Parathyroid adenoma (tissue), 2 donors: ENCODE measurements at regions not wholly inside any gene's neighbourhood (a gene's known extent, or its start where the extent isn't known, plus 50 kb on each side); places are given as distances from the start of the nearest gene placed in this dataset.

ENCODE experiments used
- H2AFZ ChIP-seq: fragments of 300-600 bp; sonication (generic); one replicate; pipeline ENCODE4 v1.7.0; 2017; ENCODE audit warnings: antibody characterized with exemption, mild to moderate bottlenecking
- H3K27ac ChIP-seq: fragments of 300-600 bp; sonication (generic); one replicate; pipeline ENCODE4 v1.7.0; 2017
- H3K27me3 ChIP-seq: fragments of 300-600 bp; sonication (generic); one replicate; pipeline ENCODE4 v1.7.0; 2017; ENCODE audit warnings: low read length; ENCODE audit not compliant: control insufficient read depth, insufficient read depth
- H3K36me3 ChIP-seq: fragments of 300-600 bp; sonication (generic); one replicate; pipeline ENCODE4 v1.7.0; 2017; ENCODE audit warnings: low read length; ENCODE audit not compliant: control insufficient read depth, insufficient read depth
- H3K4me1 ChIP-seq: fragments of 300-600 bp; sonication (generic); one replicate; pipeline ENCODE4 v1.7.0; 2017; ENCODE audit warnings: control low read depth
- H3K4me2 ChIP-seq: fragments of 300-600 bp; sonication (generic); one replicate; pipeline ENCODE4 v1.7.0; 2017; ENCODE audit warnings: low read length
- H3K4me3 ChIP-seq: fragments of 300-600 bp; sonication (generic); one replicate; pipeline ENCODE4 v1.7.0; 2017; ENCODE audit warnings: low read depth, low read length
- H3K79me2 ChIP-seq: fragments of 300-600 bp; sonication (generic); one replicate; pipeline ENCODE4 v1.7.0; 2017; ENCODE audit warnings: control low read depth
- H3K9ac ChIP-seq: fragments of 300-600 bp; sonication (generic); one replicate; pipeline ENCODE4 v1.7.0; 2017; ENCODE audit warnings: mild to moderate bottlenecking
- H3K9me3 ChIP-seq: fragments of 300-600 bp; sonication (generic); one replicate; pipeline ENCODE4 v1.7.0; 2017; ENCODE audit warnings: low read length; ENCODE audit not compliant: control insufficient read depth
- CTCF ChIP-seq: fragments of 300-600 bp; sonication (generic); IDR thresholded peaks from one replicate; pipeline ENCODE4 v1.7.0; 2017; ENCODE audit warnings: antibody characterized with exemption, mild to moderate bottlenecking
- donor health status: primary hyperparathyroidism.

GRCh38 chr5:93331241-93331640 is 249.8 kb downstream of the NR2F1-AS1 start:
- Histone ChIP-seq H3K4me2 (no peak overlapping the region), H3K4me1 (no peaks in the 10 kb centered on the region), H3K9ac (no peak overlapping the region), H3K4me3 (no peak overlapping the region), H3K9me3 (no peaks in the 10 kb centered on the region), H3K27me3 (no peaks in the 10 kb centered on the region), H2AFZ (no peak overlapping the region), H3K36me3 (no peaks in the 10 kb centered on the region), H3K27ac (no peak overlapping the region), H3K79me2 (no peaks in the 10 kb centered on the region)
- no peak for TF ChIP-seq CTCF

GRCh38 chr5:93330506-93330905 is 250.5 kb downstream of the NR2F1-AS1 start:
- Histone ChIP-seq H2AFZ (no peak overlapping the region), H3K4me2 (no peak overlapping the region), H3K4me1 (no peaks in the 10 kb centered on the region), H3K79me2 (no peaks in the 10 kb centered on the region), H3K27me3 (no peaks in the 10 kb centered on the region), H3K36me3 (no peaks in the 10 kb centered on the region), H3K27ac (no peak overlapping the region), H3K4me3 (no peak overlapping the region), H3K9me3 (no peaks in the 10 kb centered on the region), H3K9ac (no peak overlapping the region)
- no peak for TF ChIP-seq CTCF

- Histone ChIP-seq H3K27me3 (no peaks in the 10 kb centered on the region), H3K4me2 (no peak overlapping the region), H3K9ac (no peak overlapping the region), H3K36me3 (no peaks in the 10 kb centered on the region), H3K79me2 (no peaks in the 10 kb centered on the region), H3K4me3 (no peak overlapping the region), H3K27ac (no peak overlapping the region), H3K9me3 (no peaks in the 10 kb centered on the region), H3K4me1 (no peaks in the 10 kb centered on the region), H2AFZ (no peak overlapping the region)
- TF ChIP-seq CTCF = no peak
Measured at GRCh38 chr5:93329756-93330155, 251.3 kb downstream of the NR2F1-AS1 start.

GRCh38 chr5:93328833-93329232 is 252.2 kb downstream of the NR2F1-AS1 start:
- TF ChIP-seq CTCF = no peak
- Histone ChIP-seq H3K9me3 (no peaks in the 10 kb centered on the region), H3K27ac (no peak overlapping the region), H3K9ac (no peak overlapping the region), H3K4me2 (no peak overlapping the region), H3K79me2 (no peaks in the 10 kb centered on the region), H3K36me3 (no peaks in the 10 kb centered on the region), H3K27me3 (no peaks in the 10 kb centered on the region), H2AFZ (no peak overlapping the region), H3K4me1 (no peaks in the 10 kb centered on the region), H3K4me3 (no peak overlapping the region)

- H3K36me3 ChIP-seq = no peaks in the 10 kb centered on the region
- H3K4me1 ChIP-seq = no peaks in the 10 kb centered on the region
- H3K9me3 ChIP-seq = no peaks in the 10 kb centered on the region
- H3K27ac ChIP-seq = no peak overlapping the region
- H2AFZ ChIP-seq = no peak overlapping the region
- TF ChIP-seq CTCF = no peak
- no peak overlapping the region for H3K4me3 ChIP-seq
- H3K4me2 ChIP-seq = no peak overlapping the region
- no peaks in the 10 kb centered on the region for H3K79me2 ChIP-seq
- H3K9ac ChIP-seq = no peak overlapping the region
- H3K27me3 ChIP-seq = no peaks in the 10 kb centered on the region
Measured at GRCh38 chr5:93327605-93328004, 253.4 kb downstream of the NR2F1-AS1 start.
